ENCODE measurements at regions not wholly inside any gene's neighbourhood (a gene's known extent, or its start where the extent isn't known, plus 50 kb on each side); places are given as distances from the start of the nearest gene placed in this dataset.

DNA sequence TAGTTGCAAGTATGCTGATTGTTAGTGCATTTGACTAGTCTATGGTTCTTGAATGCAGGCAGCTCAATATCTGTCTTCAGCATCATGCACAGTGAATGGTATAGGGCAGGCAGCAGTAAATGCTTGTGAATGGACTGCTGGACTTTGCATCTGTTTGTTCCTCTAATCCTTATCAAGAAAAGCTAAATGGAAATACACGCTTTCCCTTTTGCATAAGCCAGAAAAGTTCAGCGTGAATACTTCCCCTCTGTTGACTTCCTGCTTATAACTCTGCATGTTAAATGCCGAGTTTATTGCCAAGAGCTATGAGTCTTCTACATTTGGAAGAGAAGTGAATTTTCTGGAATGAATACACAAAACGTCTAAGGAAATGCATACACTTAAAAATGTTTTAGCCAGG lies 127.9 kb upstream of the CPHXL start:
- no peaks in the 10 kb centered on the region for H3K4me1 ChIP-seq
- TF ChIP-seq, protein P1, sequence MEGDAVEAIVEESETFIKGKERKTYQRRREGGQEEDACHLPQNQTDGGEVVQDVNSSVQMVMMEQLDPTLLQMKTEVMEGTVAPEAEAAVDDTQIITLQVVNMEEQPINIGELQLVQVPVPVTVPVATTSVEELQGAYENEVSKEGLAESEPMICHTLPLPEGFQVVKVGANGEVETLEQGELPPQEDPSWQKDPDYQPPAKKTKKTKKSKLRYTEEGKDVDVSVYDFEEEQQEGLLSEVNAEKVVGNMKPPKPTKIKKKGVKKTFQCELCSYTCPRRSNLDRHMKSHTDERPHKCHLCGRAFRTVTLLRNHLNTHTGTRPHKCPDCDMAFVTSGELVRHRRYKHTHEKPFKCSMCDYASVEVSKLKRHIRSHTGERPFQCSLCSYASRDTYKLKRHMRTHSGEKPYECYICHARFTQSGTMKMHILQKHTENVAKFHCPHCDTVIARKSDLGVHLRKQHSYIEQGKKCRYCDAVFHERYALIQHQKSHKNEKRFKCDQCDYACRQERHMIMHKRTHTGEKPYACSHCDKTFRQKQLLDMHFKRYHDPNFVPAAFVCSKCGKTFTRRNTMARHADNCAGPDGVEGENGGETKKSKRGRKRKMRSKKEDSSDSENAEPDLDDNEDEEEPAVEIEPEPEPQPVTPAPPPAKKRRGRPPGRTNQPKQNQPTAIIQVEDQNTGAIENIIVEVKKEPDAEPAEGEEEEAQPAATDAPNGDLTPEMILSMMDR (IDR thresholded peaks at IDR 0.05) = no peak

DNA sequence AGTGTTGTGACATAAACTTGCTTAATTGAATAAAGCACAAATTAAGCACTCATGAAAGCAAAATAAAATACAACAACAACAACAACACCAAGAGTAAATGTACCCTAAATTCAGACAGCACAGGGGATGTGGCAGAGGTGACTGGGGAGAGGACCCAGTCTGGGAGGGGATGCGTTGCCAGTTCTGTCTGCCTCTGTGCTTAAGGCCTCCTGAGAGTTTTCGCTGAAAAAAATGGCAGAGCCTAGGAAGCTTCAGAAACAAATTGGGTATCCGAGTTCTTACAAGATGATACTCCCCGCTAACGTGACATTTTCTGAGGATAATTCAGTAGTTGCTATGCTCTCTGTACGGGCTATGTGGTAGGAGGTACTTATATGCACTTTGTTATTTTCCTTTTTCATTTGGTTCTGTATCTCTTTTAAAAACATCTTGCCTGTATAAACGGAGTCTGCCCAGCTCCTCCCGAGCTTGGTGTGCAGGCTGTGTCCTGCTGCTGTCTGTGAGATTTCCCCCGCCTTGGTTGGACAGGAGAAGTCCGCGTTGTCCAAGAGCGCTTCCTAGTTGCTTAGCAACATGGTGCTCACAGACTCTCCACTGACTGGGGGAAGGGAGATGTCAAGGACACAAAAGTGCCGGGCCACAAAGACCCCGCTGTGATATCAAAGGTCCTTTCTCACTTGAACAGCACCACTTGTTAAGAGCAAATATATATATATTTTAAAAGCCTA lies 134.2 kb upstream of the CPHXL start:
- Histone ChIP-seq H3K4me3 (no peak overlapping the region), H3K27ac (no peak overlapping the region), H3K36me3 (ENCODE audit: insufficient read depth in 1 of 2, low read depth in 1 of 2) (no peaks in the 10 kb centered on the region), H3K4me1 (no peaks in the 10 kb centered on the region), H3K9me3 (no peaks in the 10 kb centered on the region), H3K27me3 (ENCODE audit: insufficient read depth in 3 of 3, low read length in 2 of 3) (no peaks in the 10 kb centered on the region)
- no peak for DNase-seq
- TF ChIP-seq, protein P1 (IDR thresholded peaks at IDR 0.05) = no peak
- no peak for ATAC-seq
- 24 to 28% (median 27%) methylated on average over 14 of the region's 14 CpGs for WGBS, 3 donors
- intact Hi-C loops (cut with DNase I) = no loop called here

More for the DNA sequence above, 127.9 kb upstream of the CPHXL start:
- Histone ChIP-seq H3K36me3 (ENCODE audit: insufficient read depth in 1 of 2, low read depth in 1 of 2) (no peaks in the 10 kb centered on the region), H3K9me3 (no peaks in the 10 kb centered on the region), H3K27ac (no peak overlapping the region), H3K27me3 (ENCODE audit: insufficient read depth in 3 of 3, low read length in 2 of 3) (no peaks in the 10 kb centered on the region), H3K4me3 (no peak overlapping the region)
- DNase-seq (no peak), ATAC-seq (no peak)
- WGBS, 3 donors = 40 to 50% (median 48%) methylated on average over 4 of the region's 4 CpGs
- intact Hi-C loops (cut with DNase I) = no loop called here

DNA sequence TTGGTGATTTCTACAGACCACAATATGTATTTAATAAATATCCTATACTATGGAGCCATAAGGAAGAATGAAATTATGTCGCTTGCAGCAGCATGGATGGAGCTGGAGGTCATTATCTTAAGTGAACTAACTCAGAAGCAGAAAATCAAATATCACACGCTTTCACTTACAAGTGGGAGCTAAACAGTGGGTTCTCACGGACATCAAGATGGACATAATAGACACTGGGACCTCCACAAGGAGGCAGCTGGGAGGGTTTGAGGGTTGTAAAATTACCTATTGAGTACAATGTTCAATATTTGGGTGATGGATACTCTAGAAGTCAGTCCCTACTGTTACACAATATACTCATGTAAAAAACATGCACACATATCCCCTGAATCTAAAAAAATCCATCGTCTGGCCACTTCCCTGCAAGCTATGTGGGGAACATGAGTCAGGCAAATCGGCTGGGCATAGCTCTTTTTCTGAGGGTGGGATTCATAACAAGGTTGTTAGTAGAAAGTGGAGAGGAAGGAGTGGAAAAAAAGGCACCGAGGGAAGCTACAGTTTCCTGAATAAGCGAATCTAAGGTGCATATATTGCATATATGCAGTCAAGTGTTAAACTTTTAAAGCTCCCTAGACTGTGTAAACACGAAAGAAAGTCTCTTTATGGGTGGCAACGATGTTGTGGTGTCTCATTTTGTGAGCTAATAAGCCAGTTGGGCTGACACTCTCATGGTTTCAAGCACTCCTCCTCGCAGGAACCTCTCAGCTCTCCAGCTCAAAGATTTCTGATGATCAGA lies 135.2 kb upstream of the CPHXL start:
- WGBS, 3 donors = 53 to 61% (median 55%) methylated on average over 10 of the region's 10 CpGs
- H3K36me3 ChIP-seq (ENCODE audit: insufficient read depth in 1 of 2, low read depth in 1 of 2) = no peaks in the 10 kb centered on the region
- ATAC-seq = no peak
- no peak overlapping the region for H3K4me3 ChIP-seq
- no peaks in the 10 kb centered on the region for H3K9me3 ChIP-seq
- DNase-seq = no peak
- H3K4me1 ChIP-seq = no peaks in the 10 kb centered on the region
- TF ChIP-seq, protein P1 (IDR thresholded peaks at IDR 0.05) = no peak
- no peaks in the 10 kb centered on the region for H3K27me3 ChIP-seq (ENCODE audit: insufficient read depth in 3 of 3, low read length in 2 of 3)
- intact Hi-C loops (cut with DNase I) = no loop called here
- H3K27ac ChIP-seq = no peak overlapping the region

DNA sequence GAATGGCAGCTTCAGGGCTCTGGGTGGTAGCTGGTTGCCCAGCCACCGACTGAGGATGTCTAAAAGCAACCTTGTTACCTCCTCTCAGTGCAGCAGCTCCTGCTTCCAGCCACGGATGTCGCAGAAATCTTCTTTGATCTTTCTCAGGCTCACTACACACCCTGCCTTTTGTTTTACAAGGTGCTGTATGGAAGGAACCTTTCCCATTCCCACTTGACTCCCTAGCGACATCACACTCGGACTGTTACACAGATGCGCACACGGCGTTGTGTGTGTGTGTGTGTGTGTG lies 135.8 kb upstream of the CPHXL start:
- intact Hi-C loops (cut with DNase I) = no loop called here
- Histone ChIP-seq H3K4me3 (no peak overlapping the region), H3K36me3 (ENCODE audit: insufficient read depth in 1 of 2, low read depth in 1 of 2) (no peaks in the 10 kb centered on the region), H3K4me1 (no peaks in the 10 kb centered on the region), H3K9me3 (no peaks in the 10 kb centered on the region), H3K27ac (no peak overlapping the region), H3K27me3 (ENCODE audit: insufficient read depth in 3 of 3, low read length in 2 of 3) (no peaks in the 10 kb centered on the region)
- TF ChIP-seq, protein P1 (IDR thresholded peaks at IDR 0.05) = no peak
- WGBS, 3 donors = 67 to 73% (median 68%) methylated on average over 8 of the region's 8 CpGs
- DNase-seq = no peak
- no peak for ATAC-seq

All from psoas muscle (tissue), 7 donors.